IMR-90 (cell line): ENCODE measurements at regions not wholly inside any gene's neighbourhood (a gene's known extent, or its start where the extent isn't known, plus 50 kb on each side); places are given as distances from the start of the nearest gene placed in this dataset.

Experiments used
- ATAC-seq: fragments of 200-7000 bp; cut with Tn5 transposase; 2 replicates; pipeline ENCODE4 v1.9.1; 2020; ENCODE audit warnings: low read depth, mild to moderate bottlenecking, moderate library complexity
- BruUV-seq: library from RNA; stranded (reverse); fragments of 400-500 nt; replicated peaks from 2 replicates; lab custom pipeline; 2021; lab: Mats Ljungman, UMichigan
- CTCF ChIA-PET: fragments of 300-600 bp; formaldehyde crosslinking; extraction: SDS; loops from one replicate; lab custom pipeline; 2021; ENCODE audit warnings: antibody characterized with exemption; lab: Yijun Ruan, JAX
- POLR2A ChIA-PET: fragments of 300-600 bp; sonication (Branson Sonifier 250); formaldehyde crosslinking; loops from one replicate; lab custom pipeline; 2022; ENCODE audit warnings: antibody characterized with exemption; ENCODE audit not compliant: unreplicated experiment; lab: Charles Lee
- DNase-seq: peaks from one replicate; pipeline ENCODE4 v3.0.0; 2013
- H2AFZ ChIP-seq: replicated peaks from 2 replicates; pipeline ENCODE3; 2013; ENCODE audit warnings: low read length, mild to moderate bottlenecking; ENCODE audit not compliant: poor library complexity
- H2AK5ac ChIP-seq: 2 replicates; pipeline ENCODE4 v1.6.1; 2013; ENCODE audit warnings: low read depth, low read length, inconsistent platforms
- H2AK9ac ChIP-seq: replicated peaks from 2 replicates; pipeline ENCODE3; 2013; ENCODE audit warnings: mild to moderate bottlenecking, low read depth, low read length, moderate library complexity; ENCODE audit not compliant: poor library complexity
- H2BK120ac ChIP-seq: 2 replicates; pipeline ENCODE4 v1.6.1; 2013; ENCODE audit warnings: low read depth, low read length, inconsistent platforms
- H2BK15ac ChIP-seq: 3 replicates; pipeline ENCODE4 v1.6.1; 2013; ENCODE audit warnings: low read depth, low read length, inconsistent platforms
- H2BK20ac ChIP-seq: 2 replicates; pipeline ENCODE4 v1.6.1; 2013; ENCODE audit warnings: low read depth, mild to moderate bottlenecking, inconsistent platforms, low read length, moderate library complexity
- H2BK5ac ChIP-seq: 2 replicates; pipeline ENCODE4 v1.6.1; 2013; ENCODE audit warnings: mild to moderate bottlenecking, low read depth, low read length, inconsistent platforms; ENCODE audit not compliant: poor library complexity, severe bottlenecking
- H3K14ac ChIP-seq: replicated peaks from 2 replicates; pipeline ENCODE4 v1.6.1; 2013; ENCODE audit warnings: low read depth, low read length, inconsistent platforms
- H3K18ac ChIP-seq: 2 replicates; pipeline ENCODE4 v1.6.1; 2013; ENCODE audit warnings: low read depth, low read length, control low read depth
- H3K23ac ChIP-seq: 2 replicates; pipeline ENCODE4 v1.6.1; 2013; ENCODE audit warnings: low read depth, low read length, inconsistent platforms
- H3K27ac ChIP-seq: 2 replicates; pipeline ENCODE4 v1.5.1; 2013; ENCODE audit warnings: mild to moderate bottlenecking, control low read depth, low read length; ENCODE audit not compliant: insufficient read depth
- H3K27me3 ChIP-seq: 2 replicates; pipeline ENCODE4 v1.6.1; 2013; ENCODE audit warnings: low read length; ENCODE audit not compliant: control insufficient read depth, insufficient read depth
- H3K36me3 ChIP-seq: 2 replicates; pipeline ENCODE4 v1.6.1; 2013; ENCODE audit warnings: low read length, mixed read lengths; ENCODE audit not compliant: control insufficient read depth, insufficient read depth
- H3K4ac ChIP-seq: 2 replicates; pipeline ENCODE4 v1.6.1; 2013; ENCODE audit warnings: low read depth, low read length, inconsistent platforms
- H3K4me1 ChIP-seq: 2 replicates; pipeline ENCODE4 v1.6.1; 2013; ENCODE audit warnings: low read length, mixed read lengths; ENCODE audit not compliant: control insufficient read depth, insufficient read depth
- H3K4me2 ChIP-seq: 2 replicates; pipeline ENCODE4 v1.6.1; 2013; ENCODE audit warnings: low read depth, mild to moderate bottlenecking, control low read depth, low read length, moderate library complexity
- H3K4me3 ChIP-seq: 2 replicates; pipeline ENCODE4 v1.5.1; 2013; ENCODE audit warnings: low read depth, mild to moderate bottlenecking, control low read depth, low read length, moderate library complexity; ENCODE audit not compliant: insufficient read depth
- H3K56ac ChIP-seq: 2 replicates; pipeline ENCODE4 v1.6.1; 2013; ENCODE audit warnings: low read length, inconsistent platforms; ENCODE audit not compliant: insufficient read depth; ENCODE audit errors: extremely low read depth
- H3K79me1 ChIP-seq, 2 experiments: 2 replicates each; pipeline ENCODE4 v1.6.1; 2013; ENCODE audit warnings: low read length in 2 of 2, inconsistent platforms in 1 of 2, low read depth in 1 of 2
- H3K9ac ChIP-seq: 2 replicates; pipeline ENCODE4 v1.6.1; 2013; ENCODE audit warnings: low read depth, low read length, control low read depth
- H3K9me1 ChIP-seq: 2 replicates; pipeline ENCODE4 v1.6.1; 2013; ENCODE audit warnings: low read length, inconsistent platforms; ENCODE audit not compliant: insufficient read depth
- H3K9me3 ChIP-seq: 2 replicates; pipeline ENCODE4 v1.6.1; 2013; ENCODE audit warnings: low read length; ENCODE audit not compliant: control insufficient read depth, insufficient read depth
- H4K20me1 ChIP-seq: 2 replicates; pipeline ENCODE4 v1.6.1; 2013; ENCODE audit warnings: low read length, inconsistent platforms; ENCODE audit not compliant: insufficient read depth
- H4K5ac ChIP-seq: 2 replicates; pipeline ENCODE4 v1.6.1; 2013; ENCODE audit warnings: mild to moderate bottlenecking, low read depth, low read length, control low read depth
- H4K8ac ChIP-seq, 2 experiments: 2 replicates each; pipeline ENCODE4 v1.6.1; 2013; ENCODE audit warnings: low read depth in 2 of 2, low read length in 2 of 2, control low read depth in 1 of 2, inconsistent platforms in 1 of 2
- H4K91ac ChIP-seq: 2 replicates; pipeline ENCODE4 v1.6.1; 2013; ENCODE audit warnings: low read depth, low read length, inconsistent platforms; ENCODE audit not compliant: insufficient read depth
- BHLHE40 ChIP-seq: fragments of 150-350 bp; IDR thresholded peaks from 2 replicates; pipeline ENCODE4 v1.6.1; 2016; ENCODE audit warnings: mild to moderate bottlenecking, low read depth, low read length
- MXI1 ChIP-seq: IDR thresholded peaks from 2 replicates; pipeline ENCODE4 v1.6.1; 2012; ENCODE audit warnings: low read depth, mild to moderate bottlenecking, low read length, moderate library complexity, borderline replicate concordance
- NFE2L2 ChIP-seq: fragments of 150-350 bp; IDR thresholded peaks from 2 replicates; pipeline ENCODE4 v1.6.1; 2016; ENCODE audit warnings: low read depth, mild to moderate bottlenecking, low read length
- WGBS, 2 experiments: methylation state at CpG; one replicate each; pipeline versions ENCODE4 v1.1.5 to v1.1.7; 2013; ENCODE audit warnings: missing lambda C conversion rate in 2 of 2; ENCODE audit not compliant: insufficient read length in 1 of 2; ENCODE audit errors: extremely low coverage in 2 of 2; 5-methylcytosine and 5-hydroxymethylcytosine counted together
- dilution Hi-C: fragments of 300-500 bp; cut with HindIII; formaldehyde crosslinking; loops from one replicate; pipeline ENCODE4 v1.14.3; 2018; ENCODE audit warnings: low sequenced_read_pairs; ENCODE audit not compliant: unreplicated experiment
- in situ Hi-C: fragments of 300-500 bp; cut with MboI; formaldehyde crosslinking; loops from 3 replicates; pipeline ENCODE4 v1.14.3; 2019; ENCODE audit warnings: low sequenced_read_pairs, inconsistent platforms, mixed read lengths
- intact Hi-C: fragments of 100-400 bp; cut with micrococcal nuclease; formaldehyde crosslinking; loops from 2 replicates; pipeline ENCODE4 v1.10.0; 2022
- TF ChIP-seq, protein P1 (sequence below): conservative IDR thresholded peaks from 2 replicates; pipeline ENCODE4 v1.5.1; 2012; ENCODE audit warnings: mild to moderate bottlenecking, low read depth, low read length, improper control_type of control experiment

DNA sequence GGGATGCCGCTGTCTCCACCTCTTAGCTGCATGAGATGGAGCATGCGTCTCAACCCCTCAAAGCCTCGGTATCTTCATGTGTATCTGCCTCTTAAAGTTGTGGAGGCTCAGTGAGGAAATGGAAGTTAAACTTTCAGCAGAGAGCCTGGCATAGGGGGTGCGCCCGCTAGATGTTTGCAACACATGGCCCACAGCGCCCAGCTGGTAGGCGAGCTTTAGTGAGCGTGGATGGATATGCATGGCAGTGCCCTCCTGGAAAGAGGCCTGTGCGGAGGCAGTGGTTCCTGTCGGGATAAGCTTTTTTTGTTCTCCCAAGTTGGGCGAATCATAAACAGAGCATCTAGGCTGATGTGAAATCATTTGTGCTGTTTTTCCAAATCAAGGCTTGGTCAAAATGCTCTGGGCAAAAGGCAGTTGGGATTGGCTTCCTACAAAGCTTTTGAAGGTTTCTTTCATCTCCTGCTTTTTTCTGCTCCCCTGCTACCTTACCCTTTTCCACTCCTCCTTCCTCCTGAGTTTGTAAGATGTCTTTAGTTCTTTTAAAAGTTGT lies 272.4 kb upstream of the TPM1 start:
- no peak overlapping the region for H4K8ac ChIP-seq
- H3K14ac ChIP-seq = 0 out of 2 replicates have a peak overlapping the region, but pooled peaks have one; percentile 8
- H3K4me3 ChIP-seq = no peak overlapping the region
- H3K9me1 ChIP-seq = peaks cover 19% of the 10 kb centered on the region
- H3K36me3 ChIP-seq = peaks cover 17% of the 10 kb centered on the region
- H3K4me1 ChIP-seq = peaks cover 6% of the 10 kb centered on the region
- no peak overlapping the region for H3K23ac ChIP-seq
- H3K9me3 ChIP-seq = no peaks in the 10 kb centered on the region
- intact Hi-C loops (no loop called here), in situ Hi-C loops (no loop called here), dilution Hi-C loops (no loop called here)
- H4K5ac ChIP-seq = no peak overlapping the region
- 100% methylated on average over 5 of the region's 11 CpGs; no CpG with 5 or more reads in 1 of the 2 experiments for WGBS, 2 experiments
- CTCF ChIA-PET = no interaction called here
- H3K4ac ChIP-seq = peak overlapping the region; percentile 24
- DNase-seq (peak; percentile 11), ATAC-seq (peak; percentile 21; the same call in 1 of the 2 replicates)
- no peak overlapping the region; the same call in 2 of the 3 replicates for H2BK15ac ChIP-seq
- H2AFZ ChIP-seq = no peak overlapping the region
- BruUV-seq = no TSS peak
- H2BK5ac ChIP-seq = peak overlapping the region; percentile 34
- TF ChIP-seq MXI1 (no peak), BHLHE40 (no peak), NFE2L2 (no peak)
- TF ChIP-seq, protein P1, sequence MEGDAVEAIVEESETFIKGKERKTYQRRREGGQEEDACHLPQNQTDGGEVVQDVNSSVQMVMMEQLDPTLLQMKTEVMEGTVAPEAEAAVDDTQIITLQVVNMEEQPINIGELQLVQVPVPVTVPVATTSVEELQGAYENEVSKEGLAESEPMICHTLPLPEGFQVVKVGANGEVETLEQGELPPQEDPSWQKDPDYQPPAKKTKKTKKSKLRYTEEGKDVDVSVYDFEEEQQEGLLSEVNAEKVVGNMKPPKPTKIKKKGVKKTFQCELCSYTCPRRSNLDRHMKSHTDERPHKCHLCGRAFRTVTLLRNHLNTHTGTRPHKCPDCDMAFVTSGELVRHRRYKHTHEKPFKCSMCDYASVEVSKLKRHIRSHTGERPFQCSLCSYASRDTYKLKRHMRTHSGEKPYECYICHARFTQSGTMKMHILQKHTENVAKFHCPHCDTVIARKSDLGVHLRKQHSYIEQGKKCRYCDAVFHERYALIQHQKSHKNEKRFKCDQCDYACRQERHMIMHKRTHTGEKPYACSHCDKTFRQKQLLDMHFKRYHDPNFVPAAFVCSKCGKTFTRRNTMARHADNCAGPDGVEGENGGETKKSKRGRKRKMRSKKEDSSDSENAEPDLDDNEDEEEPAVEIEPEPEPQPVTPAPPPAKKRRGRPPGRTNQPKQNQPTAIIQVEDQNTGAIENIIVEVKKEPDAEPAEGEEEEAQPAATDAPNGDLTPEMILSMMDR = no peak
- H4K20me1 ChIP-seq = peaks cover 3% of the 10 kb centered on the region; the same call in 1 of the 2 replicates
- H2AK5ac ChIP-seq = peak overlapping the region; percentile 45; the same call in 1 of the 2 replicates
- peak overlapping the region; percentile 8; the same call in 1 of the 2 replicates for H4K91ac ChIP-seq
- POLR2A ChIA-PET = interaction anchor here (0.6 kb wide), 1 partner anchor 35 kb away, joined by 3 read pairs; no protein-coding TSS in a partner anchor
- H2AK9ac ChIP-seq = no peak overlapping the region
- H3K9ac ChIP-seq = no peak overlapping the region
- no peaks in the 10 kb centered on the region for H3K27me3 ChIP-seq
- H3K79me1 ChIP-seq = 0 out of 4 replicates have a peak, but pooled peaks cover 0 to 3% of the 10 kb centered on the region in 2 experiments
- no peak overlapping the region for H2BK20ac ChIP-seq
- H3K18ac ChIP-seq = no peak overlapping the region
- H3K56ac ChIP-seq = no peak overlapping the region
- peak overlapping the region; percentile 24; the same call in 1 of the 2 replicates for H2BK120ac ChIP-seq
- H3K4me2 ChIP-seq = no peak overlapping the region
- H3K27ac ChIP-seq = no peak overlapping the region
